ENCODE measurements at regions not wholly inside any gene's neighbourhood (a gene's known extent, or its start where the extent isn't known, plus 50 kb on each side); places are given as distances from the start of the nearest gene placed in this dataset.

- ChIA-PET POLR2A (no interaction called here), CTCF (interaction anchor here (0.5 kb wide), 1 partner anchor 15 kb away, joined by 3 read pairs; no protein-coding TSS in a partner anchor)
- no peaks in the 10 kb centered on the region for H3F3A ChIP-seq (replicated peaks; ENCODE audit: insufficient read depth)
- H3K9me2 ChIP-seq = no peaks in the 10 kb centered on the region
- TF ChIP-seq YY1 (IDR thresholded peaks at IDR 0.05; ENCODE audit: low read depth) = no peak
- TF ChIP-seq NRF1 (IDR thresholded peaks at IDR 0.05; ENCODE audit: low read depth, low read length) = no peak
- no peaks in the 10 kb centered on the region for H3K36me3 ChIP-seq (replicated peaks in 1 of 2; ENCODE audit: control insufficient read depth in 1 of 2, insufficient read depth in 2 of 2, low read length in 1 of 2)
- DNase-seq = no peak
- no peak overlapping the region for H2AFZ ChIP-seq (ENCODE audit: low read depth)
- H4K20me1 ChIP-seq (ENCODE audit: insufficient read depth) = no peaks in the 10 kb centered on the region
- H3K9me3 ChIP-seq = no peaks in the 10 kb centered on the region
- no peak overlapping the region for H3K9ac ChIP-seq
- no peaks in the 10 kb centered on the region for H3K79me2 ChIP-seq (ENCODE audit: insufficient read depth)
- H3K4me2 ChIP-seq = no peak overlapping the region
- H3K27me3 ChIP-seq (ENCODE audit: insufficient read depth) = no peaks in the 10 kb centered on the region; the same call in 1 of the 2 replicates
- WGBS (ENCODE audit: low lambda C conversion rate) = 63% methylated on average over 8 of the region's 10 CpGs
- H3K4me1 ChIP-seq (ENCODE audit: control insufficient read depth in 1 of 2, insufficient read depth in 2 of 2, low read depth in 1 of 2, low read length in 1 of 2) = peaks cover 0 to 3% of the 10 kb centered on the region in 2 experiments; a peak in 1 of 4 replicates
- no peak overlapping the region for H3K4me3 ChIP-seq (ENCODE audit: low read depth in 2 of 2, low read length in 1 of 2)
- H3K27ac ChIP-seq (ENCODE audit: low read depth in 2 of 2, low read length in 1 of 2) = no peak overlapping the region
Measured at GRCh38 chr14:76695263-76695920, 65.9 kb upstream of the VASH1 start.

GRCh38 chr14:76696361-76696760 is 64.9 kb upstream of the VASH1 start:
- TF ChIP-seq TEAD4 (IDR thresholded peaks at IDR 0.05; ENCODE audit: borderline replicate concordance, insufficient read depth) = no peak
- TF ChIP-seq FOSL2 (IDR thresholded peaks at IDR 0.05; ENCODE audit: borderline replicate concordance, low read depth) = no peak
- no peak for TF ChIP-seq MXI1 (IDR thresholded peaks at IDR 0.05; ENCODE audit: low read depth, low read length)
- no peak for TF ChIP-seq IRF3 (IDR thresholded peaks at IDR 0.05; ENCODE audit: low read depth, low read length)
- no peak for TF ChIP-seq MEF2A (IDR thresholded peaks at IDR 0.05; ENCODE audit: borderline replicate concordance, low read depth)
- TF ChIP-seq ELF1 (IDR thresholded peaks at IDR 0.05) = no peak
- no peak for TF ChIP-seq YY1 (IDR thresholded peaks at IDR 0.05; ENCODE audit: low read depth)
- TF ChIP-seq NFIC (IDR thresholded peaks at IDR 0.05; ENCODE audit: borderline replicate concordance) = no peak
- no peak for TF ChIP-seq FOXJ3 (CRISPR knock-in tag; IDR thresholded peaks at IDR 0.05)
- TF ChIP-seq GABPA (IDR thresholded peaks at IDR 0.05; ENCODE audit: low read depth) = no peak
- no peak for TF ChIP-seq USF1 (IDR thresholded peaks at IDR 0.05; ENCODE audit: borderline replicate concordance, low read depth)
- H3K4me1 ChIP-seq (ENCODE audit: control insufficient read depth in 1 of 2, insufficient read depth in 2 of 2, low read depth in 1 of 2, low read length in 1 of 2) = peaks cover 0 to 3% of the 10 kb centered on the region in 2 experiments; a peak in 1 of 4 replicates

More at GRCh38 chr14:76696361-76696760, 64.9 kb upstream of the VASH1 start:
- no peaks in the 10 kb centered on the region for H3K9me3 ChIP-seq
- no peak overlapping the region for H3K4me2 ChIP-seq
- H3K36me3 ChIP-seq (replicated peaks in 1 of 2; ENCODE audit: control insufficient read depth in 1 of 2, insufficient read depth in 2 of 2, low read length in 1 of 2) = no peaks in the 10 kb centered on the region
- H3F3A ChIP-seq (replicated peaks; ENCODE audit: insufficient read depth) = no peaks in the 10 kb centered on the region
- no peak overlapping the region for H3K9ac ChIP-seq
- no peaks in the 10 kb centered on the region for H3K79me2 ChIP-seq (ENCODE audit: insufficient read depth)
- H3K9me2 ChIP-seq = no peaks in the 10 kb centered on the region
- H3K4me3 ChIP-seq (ENCODE audit: low read depth in 2 of 2, low read length in 1 of 2) = no peak overlapping the region
- H4K20me1 ChIP-seq (ENCODE audit: insufficient read depth) = no peaks in the 10 kb centered on the region
- ChIA-PET POLR2A (no interaction called here), CTCF (interaction anchor here (0.7 to 2.2 kb wide), 3 partner anchors 14 to 177 kb away, joined by 3 to 22 read pairs (median 5); no protein-coding TSS in a partner anchor)
- H3K27me3 ChIP-seq (ENCODE audit: insufficient read depth) = no peaks in the 10 kb centered on the region; the same call in 1 of the 2 replicates
- H3K27ac ChIP-seq (ENCODE audit: low read depth in 2 of 2, low read length in 1 of 2) = no peak overlapping the region
- 24% methylated on average over 3 of the region's 3 CpGs for WGBS (ENCODE audit: low lambda C conversion rate)
- no peak for DNase-seq
- no peak overlapping the region for H2AFZ ChIP-seq (ENCODE audit: low read depth)
